AG04450 (cell line): ENCODE measurements at regions not wholly inside any gene's neighbourhood (a gene's known extent, or its start where the extent isn't known, plus 50 kb on each side); places are given as distances from the start of the nearest gene placed in this dataset.

Experiments used
- CTCF ChIA-PET: fragments of 300-600, 350-600 bp; formaldehyde crosslinking; extraction: SDS; loops from one replicate; lab custom pipeline; 2022; ENCODE audit warnings: antibody characterized with exemption, inconsistent platforms; lab: Charles Lee
- POLR2A ChIA-PET: fragments of 350-600 bp; formaldehyde crosslinking; extraction: SDS; loops from one replicate; lab custom pipeline; 2021; ENCODE audit warnings: antibody characterized with exemption, inconsistent platforms; lab: Yijun Ruan, JAX
- DNase-seq: peaks from one replicate; pipeline ENCODE4 v3.0.0-alpha.2; 2011; ENCODE audit warnings: low read depth, low spot score
- H3K27ac ChIP-seq: one replicate; pipeline ENCODE4 v1.5.1; 2012; ENCODE audit warnings: low read depth, low read length, control low read depth
- H3K27me3 ChIP-seq: one replicate; pipeline ENCODE4 v1.6.0; 2012; ENCODE audit warnings: low read length; ENCODE audit not compliant: control insufficient read depth, insufficient read depth
- H3K4me3 ChIP-seq: 2 replicates; pipeline ENCODE4 v1.5.1; 2011; ENCODE audit warnings: mild to moderate bottlenecking, low read depth, low read length, control low read depth
- H3K9me3 ChIP-seq: 2 replicates; pipeline ENCODE4 v1.5.1; 2012; ENCODE audit warnings: low read length; ENCODE audit not compliant: control insufficient read depth, insufficient read depth
- TF ChIP-seq, protein P1 (sequence below): IDR thresholded peaks from 2 replicates; pipeline ENCODE4 v1.5.1; 2011; ENCODE audit warnings: low read depth, low read length, control low read depth, inconsistent platforms

DNA sequence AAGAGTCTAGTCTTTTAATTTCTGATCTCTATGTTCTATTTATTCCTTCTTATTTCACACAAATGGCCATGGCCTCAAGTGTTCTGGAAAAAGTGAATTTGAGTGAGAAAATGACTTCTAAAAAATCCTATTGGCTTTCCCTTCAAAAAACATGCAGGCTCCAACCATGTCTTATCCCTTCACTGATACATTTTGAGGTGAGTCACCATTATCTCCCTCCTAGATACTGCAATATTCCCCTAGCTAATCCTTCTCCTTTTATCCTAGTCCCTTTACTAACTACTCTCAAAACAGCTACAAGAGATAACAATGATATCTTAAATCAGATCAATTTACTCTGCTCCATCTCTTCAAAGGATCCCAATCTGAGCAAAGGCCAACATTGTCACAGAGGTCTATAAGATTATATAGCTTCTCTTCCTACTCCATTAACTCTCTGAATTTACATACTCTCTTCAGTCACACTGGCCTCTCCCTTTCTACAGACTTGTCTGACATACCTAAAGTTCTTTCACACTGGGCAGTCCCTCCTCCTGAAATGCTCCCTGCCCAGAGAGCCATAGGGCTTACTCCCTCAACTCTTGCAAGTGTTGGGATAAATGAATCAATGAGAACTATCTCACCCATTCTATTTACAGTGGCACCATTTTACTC, 129.2 kb downstream of the TENT5A start:
- H3K4me3 ChIP-seq: no peak overlapping the region
- no peak for DNase-seq
- H3K9me3 ChIP-seq: no peaks in the 10 kb centered on the region
- POLR2A ChIA-PET: no interaction called here
- CTCF ChIA-PET: no interaction called here
- H3K27ac ChIP-seq: no peak overlapping the region
- TF ChIP-seq, protein P1, sequence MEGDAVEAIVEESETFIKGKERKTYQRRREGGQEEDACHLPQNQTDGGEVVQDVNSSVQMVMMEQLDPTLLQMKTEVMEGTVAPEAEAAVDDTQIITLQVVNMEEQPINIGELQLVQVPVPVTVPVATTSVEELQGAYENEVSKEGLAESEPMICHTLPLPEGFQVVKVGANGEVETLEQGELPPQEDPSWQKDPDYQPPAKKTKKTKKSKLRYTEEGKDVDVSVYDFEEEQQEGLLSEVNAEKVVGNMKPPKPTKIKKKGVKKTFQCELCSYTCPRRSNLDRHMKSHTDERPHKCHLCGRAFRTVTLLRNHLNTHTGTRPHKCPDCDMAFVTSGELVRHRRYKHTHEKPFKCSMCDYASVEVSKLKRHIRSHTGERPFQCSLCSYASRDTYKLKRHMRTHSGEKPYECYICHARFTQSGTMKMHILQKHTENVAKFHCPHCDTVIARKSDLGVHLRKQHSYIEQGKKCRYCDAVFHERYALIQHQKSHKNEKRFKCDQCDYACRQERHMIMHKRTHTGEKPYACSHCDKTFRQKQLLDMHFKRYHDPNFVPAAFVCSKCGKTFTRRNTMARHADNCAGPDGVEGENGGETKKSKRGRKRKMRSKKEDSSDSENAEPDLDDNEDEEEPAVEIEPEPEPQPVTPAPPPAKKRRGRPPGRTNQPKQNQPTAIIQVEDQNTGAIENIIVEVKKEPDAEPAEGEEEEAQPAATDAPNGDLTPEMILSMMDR: no peak
- no peaks in the 10 kb centered on the region for H3K27me3 ChIP-seq

DNA sequence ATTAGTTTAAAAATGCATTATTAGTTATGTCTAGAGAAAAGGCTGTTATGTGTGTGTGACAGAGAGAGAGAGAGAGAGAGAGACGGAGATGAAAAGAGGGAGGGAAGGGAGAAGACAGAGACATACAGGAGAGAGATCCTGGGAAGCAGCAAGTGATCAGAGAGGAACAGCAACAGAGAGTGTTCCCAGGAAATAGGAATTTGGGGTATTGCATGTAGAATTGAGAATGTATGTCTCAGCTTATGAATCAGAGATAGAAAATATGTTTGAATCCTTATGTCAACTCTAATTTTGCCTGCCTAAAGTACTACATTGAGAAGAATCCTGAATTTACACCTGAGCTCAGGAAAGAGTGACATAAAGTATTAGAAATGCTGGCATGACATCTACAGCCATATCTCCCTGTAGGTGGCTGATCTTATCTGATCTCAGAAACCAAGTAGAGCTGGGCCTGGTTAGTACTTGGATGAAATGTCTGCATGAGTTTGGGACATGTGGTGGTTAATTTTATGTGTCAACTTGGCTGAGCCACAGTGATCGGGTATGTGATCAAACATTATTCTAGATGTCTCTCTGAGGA, 130.6 kb downstream of the TENT5A start:
- DNase-seq: no peak

DNA sequence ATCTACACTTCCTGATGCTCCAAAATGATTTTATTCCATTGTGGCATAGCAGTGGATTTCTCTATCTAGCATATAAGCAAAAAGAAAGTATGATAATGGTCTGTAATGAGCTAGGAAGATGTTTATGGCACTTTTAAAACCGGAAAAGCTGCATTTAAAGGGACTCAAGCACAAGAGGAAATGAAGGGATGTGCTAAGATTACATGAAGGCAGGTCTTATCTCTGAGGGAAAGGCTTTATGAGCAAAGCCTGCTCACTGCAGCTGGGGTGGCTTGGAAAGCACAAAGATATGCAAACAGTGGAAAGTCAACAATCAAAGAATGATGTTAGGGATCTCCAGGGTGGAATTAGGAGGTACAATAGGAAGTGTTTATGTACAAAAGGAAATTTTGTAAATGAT, 138.2 kb downstream of the TENT5A start:
- Histone ChIP-seq H3K4me3 (no peak overlapping the region), H3K27me3 (no peaks in the 10 kb centered on the region), H3K9me3 (no peaks in the 10 kb centered on the region), H3K27ac (no peak overlapping the region)
- DNase-seq: peak; percentile 41
- POLR2A ChIA-PET: no interaction called here
- TF ChIP-seq, protein P1: no peak
- CTCF ChIA-PET: interaction anchor here (0.7 kb wide), 1 partner anchor 1268 kb away, joined by 3 read pairs; no protein-coding TSS in a partner anchor

More for the DNA sequence above, 130.6 kb downstream of the TENT5A start:
- Histone ChIP-seq H3K27me3 (no peaks in the 10 kb centered on the region), H3K27ac (no peak overlapping the region), H3K4me3 (no peak overlapping the region), H3K9me3 (no peaks in the 10 kb centered on the region)
- TF ChIP-seq, protein P1: no peak
- CTCF ChIA-PET: no interaction called here
- POLR2A ChIA-PET: no interaction called here

DNA sequence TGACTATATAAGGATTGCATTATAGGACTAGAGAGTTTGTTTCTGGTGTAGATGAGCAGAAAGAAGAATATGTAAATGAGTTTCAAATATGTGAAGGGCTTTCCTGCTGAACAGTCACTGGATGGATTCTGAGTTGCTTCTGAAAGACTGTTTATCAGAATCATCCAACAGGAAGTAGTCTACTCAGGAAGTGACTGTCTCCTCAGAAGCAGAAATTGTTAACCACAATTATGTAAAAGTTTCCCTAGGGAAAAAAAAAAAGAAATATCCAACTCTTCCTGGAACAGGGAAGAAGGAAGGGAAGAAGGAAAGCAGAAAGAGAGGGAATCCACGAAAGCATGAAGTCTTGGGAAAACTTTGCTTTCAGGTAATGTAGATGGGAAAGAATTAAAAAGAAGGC, 138.9 kb downstream of the TENT5A start:
- ChIA-PET CTCF (interaction anchor here (0.7 kb wide), 1 partner anchor 1267 kb away, joined by 3 read pairs; no protein-coding TSS in a partner anchor), POLR2A (interaction anchor here (0.6 kb wide), 1 partner anchor 282 kb away, joined by 3 read pairs; no protein-coding TSS in a partner anchor)
- no peak overlapping the region for H3K4me3 ChIP-seq
- H3K27ac ChIP-seq: peak overlapping the region; percentile 47
- DNase-seq: peak; percentile 24
- H3K9me3 ChIP-seq: no peaks in the 10 kb centered on the region
- TF ChIP-seq, protein P1: no peak
- H3K27me3 ChIP-seq: no peaks in the 10 kb centered on the region

DNA sequence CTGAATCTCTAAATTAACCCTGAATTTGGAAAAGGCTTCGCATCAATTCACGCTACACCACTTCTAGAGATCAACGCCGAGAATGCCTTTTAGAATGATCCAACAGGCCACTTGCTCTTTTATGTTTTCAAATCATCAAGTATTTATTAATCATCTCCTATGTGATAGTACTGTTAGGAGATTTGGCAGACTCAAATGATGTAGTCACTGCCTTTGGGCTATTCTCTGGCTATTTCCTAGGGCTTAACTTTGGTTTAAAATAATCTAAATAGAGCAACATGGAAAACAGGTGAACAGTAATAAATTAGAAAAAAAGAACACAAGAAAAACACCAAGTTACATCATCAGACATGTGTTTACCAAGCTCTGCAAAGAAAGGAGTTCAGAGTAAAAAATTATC, 140.3 kb downstream of the TENT5A start:
- DNase-seq: no peak
- ChIA-PET POLR2A (no interaction called here), CTCF (no interaction called here)
- TF ChIP-seq, protein P1: no peak
- H3K4me3 ChIP-seq: no peak overlapping the region
- H3K27me3 ChIP-seq: no peaks in the 10 kb centered on the region
- H3K27ac ChIP-seq: no peak overlapping the region
- no peaks in the 10 kb centered on the region for H3K9me3 ChIP-seq
